MM.1S (cell line): ENCODE measurements at regions not wholly inside any gene's neighbourhood (a gene's known extent, or its start where the extent isn't known, plus 50 kb on each side); places are given as distances from the start of the nearest gene placed in this dataset.

Experiments used
- DNase-seq: peaks from one replicate; pipeline ENCODE4 v3.0.0-alpha.2; 2015
- H2AFZ ChIP-seq: fragments of 300-600 bp; sonication (generic); 2 replicates; pipeline ENCODE4 v1.6.0; 2016; ENCODE audit warnings: antibody characterized with exemption, low read length
- H3F3A ChIP-seq: fragments of 300-600 bp; sonication (generic); 2 replicates; pipeline ENCODE4 v1.6.1; 2016; ENCODE audit warnings: mild to moderate bottlenecking, antibody characterized with exemption, low read length, moderate library complexity, mixed read lengths; ENCODE audit not compliant: insufficient read depth
- H3K27ac ChIP-seq: fragments of 300-600 bp; sonication (generic); 2 replicates; pipeline ENCODE4 v1.5.1; 2016; ENCODE audit warnings: mild to moderate bottlenecking, low read length
- H3K27me3 ChIP-seq: fragments of 300-600 bp; sonication (generic); replicated peaks from 2 replicates; pipeline ENCODE4 v1.6.0; 2016; ENCODE audit warnings: low read length; ENCODE audit not compliant: insufficient read depth
- H3K36me3 ChIP-seq: fragments of 300-600 bp; sonication (generic); replicated peaks from 2 replicates; pipeline ENCODE4 v1.6.1; 2016; ENCODE audit warnings: mild to moderate bottlenecking, low read length, mixed read lengths; ENCODE audit not compliant: insufficient read depth
- H3K4me1 ChIP-seq: fragments of 300-600 bp; sonication (generic); 2 replicates; pipeline ENCODE4 v1.6.1; 2016; ENCODE audit warnings: low read length, mixed read lengths
- H3K4me2 ChIP-seq: fragments of 300-600 bp; sonication (generic); 2 replicates; pipeline ENCODE4 v1.6.0; 2016; ENCODE audit warnings: low read depth, low read length
- H3K4me3 ChIP-seq: fragments of 300-600 bp; sonication (generic); 2 replicates; pipeline ENCODE4 v1.5.1; 2016; ENCODE audit warnings: low read length, mixed read lengths
- H3K79me2 ChIP-seq: fragments of 300-600 bp; sonication (generic); 2 replicates; pipeline ENCODE4 v1.6.1; 2016; ENCODE audit warnings: mixed run types, low read length, mixed read lengths
- H3K9ac ChIP-seq: fragments of 300-600 bp; sonication (generic); 2 replicates; pipeline ENCODE4 v1.6.1; 2016; ENCODE audit warnings: low read length, mixed read lengths
- H3K9me2 ChIP-seq: fragments of 300-600 bp; sonication (generic); replicated peaks from 2 replicates; pipeline ENCODE4 v1.6.1; 2016; ENCODE audit warnings: mild to moderate bottlenecking, low read length, mixed read lengths; ENCODE audit not compliant: insufficient read depth
- H3K9me3 ChIP-seq: fragments of 300-600 bp; sonication (generic); replicated peaks from 2 replicates; pipeline ENCODE4 v1.6.1; 2016; ENCODE audit warnings: mild to moderate bottlenecking, low read length, mixed read lengths; ENCODE audit not compliant: insufficient read depth
- H4K20me1 ChIP-seq: fragments of 300-600 bp; sonication (generic); 2 replicates; pipeline ENCODE4 v1.6.1; 2016; ENCODE audit warnings: mild to moderate bottlenecking, low read length, moderate library complexity, mixed read lengths; ENCODE audit not compliant: insufficient read depth
- EZH2 ChIP-seq: fragments of 300-600 bp; sonication (generic); optimal IDR thresholded peaks from 2 replicates; pipeline ENCODE3; 2017; ENCODE audit warnings: low read depth, mild to moderate bottlenecking, antibody characterized with exemption, low read length, mixed read lengths
- EZH2phosphoT487 ChIP-seq: fragments of 300-600 bp; sonication (generic); IDR thresholded peaks from 2 replicates; pipeline ENCODE4 v1.6.1; 2018; ENCODE audit warnings: antibody characterized with exemption, low read length
- TF ChIP-seq, protein P1 (sequence below): fragments of 300-600 bp; sonication (generic); IDR thresholded peaks from 2 replicates; pipeline ENCODE4 v1.5.1; 2016; ENCODE audit warnings: antibody characterized with exemption, low read length, mixed read lengths

DNA sequence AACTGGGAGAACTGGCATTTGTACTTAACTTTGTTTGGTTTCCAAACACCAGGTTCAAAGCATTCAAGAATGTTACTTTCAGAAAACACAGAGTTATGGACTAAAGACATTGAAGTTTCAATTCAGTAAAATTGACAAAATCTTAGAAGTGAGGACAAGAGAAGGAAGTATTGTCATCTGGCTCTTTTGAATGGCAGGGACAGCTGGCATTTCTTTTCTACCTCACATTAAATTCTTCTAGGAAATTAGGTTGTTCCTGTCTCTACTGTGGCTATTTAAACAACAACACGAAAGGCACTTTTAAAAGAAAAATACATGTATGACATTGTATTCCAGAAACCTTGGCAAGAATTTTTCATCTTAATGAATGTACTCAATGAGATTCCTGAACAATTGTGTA is 600.0 kb upstream of the CA10 start:
- H4K20me1 ChIP-seq: no peaks in the 10 kb centered on the region
- H3K9me2 ChIP-seq: no peaks in the 10 kb centered on the region
- no peaks in the 10 kb centered on the region for H3F3A ChIP-seq
- no peak overlapping the region for H3K9ac ChIP-seq
- H3K27me3 ChIP-seq: no peaks in the 10 kb centered on the region
- no peak overlapping the region for H3K27ac ChIP-seq
- no peaks in the 10 kb centered on the region for H3K79me2 ChIP-seq
- no peak for DNase-seq
- no peaks in the 10 kb centered on the region for H3K36me3 ChIP-seq
- H3K4me3 ChIP-seq: no peak overlapping the region
- H3K4me1 ChIP-seq: no peaks in the 10 kb centered on the region
- TF ChIP-seq EZH2phosphoT487 (no peak), EZH2 (no peak)
- TF ChIP-seq, protein P1, sequence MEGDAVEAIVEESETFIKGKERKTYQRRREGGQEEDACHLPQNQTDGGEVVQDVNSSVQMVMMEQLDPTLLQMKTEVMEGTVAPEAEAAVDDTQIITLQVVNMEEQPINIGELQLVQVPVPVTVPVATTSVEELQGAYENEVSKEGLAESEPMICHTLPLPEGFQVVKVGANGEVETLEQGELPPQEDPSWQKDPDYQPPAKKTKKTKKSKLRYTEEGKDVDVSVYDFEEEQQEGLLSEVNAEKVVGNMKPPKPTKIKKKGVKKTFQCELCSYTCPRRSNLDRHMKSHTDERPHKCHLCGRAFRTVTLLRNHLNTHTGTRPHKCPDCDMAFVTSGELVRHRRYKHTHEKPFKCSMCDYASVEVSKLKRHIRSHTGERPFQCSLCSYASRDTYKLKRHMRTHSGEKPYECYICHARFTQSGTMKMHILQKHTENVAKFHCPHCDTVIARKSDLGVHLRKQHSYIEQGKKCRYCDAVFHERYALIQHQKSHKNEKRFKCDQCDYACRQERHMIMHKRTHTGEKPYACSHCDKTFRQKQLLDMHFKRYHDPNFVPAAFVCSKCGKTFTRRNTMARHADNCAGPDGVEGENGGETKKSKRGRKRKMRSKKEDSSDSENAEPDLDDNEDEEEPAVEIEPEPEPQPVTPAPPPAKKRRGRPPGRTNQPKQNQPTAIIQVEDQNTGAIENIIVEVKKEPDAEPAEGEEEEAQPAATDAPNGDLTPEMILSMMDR: no peak
- H3K9me3 ChIP-seq: no peaks in the 10 kb centered on the region
- H3K4me2 ChIP-seq: no peak overlapping the region
- H2AFZ ChIP-seq: no peak overlapping the region

DNA sequence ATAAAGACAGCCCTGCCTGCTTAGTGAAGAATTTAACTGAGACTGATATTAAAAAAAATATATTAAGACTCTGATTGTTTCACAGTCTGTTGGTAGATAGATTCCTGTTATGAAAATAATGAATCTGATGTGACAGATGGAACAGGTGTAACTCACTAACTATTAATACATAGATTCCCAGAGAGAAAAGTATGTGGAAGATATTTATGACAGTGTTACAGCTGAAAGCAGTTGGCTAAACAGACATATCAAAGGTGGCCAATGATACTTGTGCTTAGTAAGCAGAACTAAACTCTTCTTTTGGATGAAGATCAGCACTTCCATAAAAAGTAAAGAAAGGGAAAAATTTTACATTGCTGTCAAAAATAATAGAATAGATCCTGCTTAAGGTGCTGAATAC is 598.2 kb upstream of the CA10 start:
- H3K27me3 ChIP-seq: no peaks in the 10 kb centered on the region
- no peak for DNase-seq

DNA sequence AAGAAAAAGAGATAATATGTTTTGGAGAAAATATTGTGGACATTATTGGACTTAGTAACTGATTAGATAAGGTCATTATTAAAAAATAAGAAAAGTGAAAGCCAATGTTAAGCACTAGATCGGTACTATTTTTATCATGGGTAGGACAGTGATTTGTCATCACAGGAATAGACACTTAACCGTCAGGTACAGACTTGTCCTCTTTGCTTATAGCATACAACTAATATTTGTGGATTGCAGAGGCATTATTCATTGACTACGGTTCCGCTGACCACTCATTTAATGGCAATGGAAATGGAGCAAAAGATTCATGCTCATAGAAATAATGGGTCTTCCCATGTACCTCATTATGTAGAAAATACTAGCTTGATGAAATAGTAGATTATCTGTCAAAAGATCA is 596.3 kb upstream of the CA10 start:
- Histone ChIP-seq H4K20me1 (no peaks in the 10 kb centered on the region), H3K4me1 (no peaks in the 10 kb centered on the region), H3K4me2 (no peak overlapping the region), H3K9me2 (no peaks in the 10 kb centered on the region), H2AFZ (no peak overlapping the region), H3K36me3 (no peaks in the 10 kb centered on the region), H3K4me3 (no peak overlapping the region), H3F3A (no peaks in the 10 kb centered on the region), H3K79me2 (no peaks in the 10 kb centered on the region), H3K27ac (no peak overlapping the region), H3K9me3 (no peaks in the 10 kb centered on the region), H3K9ac (no peak overlapping the region), H3K27me3 (no peaks in the 10 kb centered on the region)
- no peak for TF ChIP-seq EZH2
- no peak for TF ChIP-seq EZH2phosphoT487
- DNase-seq: no peak

More for the DNA sequence above, 598.2 kb upstream of the CA10 start:
- no peaks in the 10 kb centered on the region for H3K4me1 ChIP-seq
- no peaks in the 10 kb centered on the region for H4K20me1 ChIP-seq
- H3K4me3 ChIP-seq: no peak overlapping the region
- no peak overlapping the region for H3K9ac ChIP-seq
- H3K27ac ChIP-seq: no peak overlapping the region
- no peak overlapping the region for H2AFZ ChIP-seq
- H3K9me2 ChIP-seq: no peaks in the 10 kb centered on the region
- TF ChIP-seq EZH2phosphoT487 (no peak), EZH2 (no peak)
- TF ChIP-seq, protein P1: no peak
- H3K79me2 ChIP-seq: no peaks in the 10 kb centered on the region
- no peaks in the 10 kb centered on the region for H3K9me3 ChIP-seq
- no peak overlapping the region for H3K4me2 ChIP-seq
- H3K36me3 ChIP-seq: no peaks in the 10 kb centered on the region
- no peaks in the 10 kb centered on the region for H3F3A ChIP-seq

DNA sequence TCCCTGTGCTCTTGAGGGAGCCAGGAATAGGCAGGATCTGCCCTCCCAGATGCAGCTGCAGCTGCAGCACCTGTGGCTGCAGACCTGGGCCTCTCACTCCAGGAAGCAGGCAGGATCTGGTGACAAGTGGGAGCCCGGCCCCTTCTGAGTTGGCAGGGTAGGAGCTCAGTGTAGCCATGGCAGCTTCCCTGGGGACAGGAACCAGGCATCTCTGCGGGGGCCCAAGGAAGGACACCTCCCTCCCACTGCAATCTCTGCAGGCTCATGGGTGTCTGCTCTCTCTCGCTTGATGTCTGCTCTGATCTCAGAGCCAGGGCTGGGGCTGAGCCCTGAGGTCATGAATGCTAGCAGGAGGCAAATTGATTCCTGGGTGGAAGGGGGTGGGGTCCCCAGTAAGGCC is 592.5 kb upstream of the CA10 start:
- no peaks in the 10 kb centered on the region for H3K27me3 ChIP-seq
- H3F3A ChIP-seq: no peaks in the 10 kb centered on the region
- H4K20me1 ChIP-seq: no peaks in the 10 kb centered on the region
- H3K9me3 ChIP-seq: no peaks in the 10 kb centered on the region
- TF ChIP-seq, protein P1: no peak
- TF ChIP-seq EZH2phosphoT487: no peak
- TF ChIP-seq EZH2: no peak
- no peak overlapping the region for H3K27ac ChIP-seq
- no peak overlapping the region for H3K4me2 ChIP-seq
- no peak overlapping the region for H2AFZ ChIP-seq
- H3K36me3 ChIP-seq: no peaks in the 10 kb centered on the region
- no peaks in the 10 kb centered on the region for H3K9me2 ChIP-seq
- H3K4me1 ChIP-seq: no peaks in the 10 kb centered on the region
- DNase-seq: no peak
- H3K4me3 ChIP-seq: no peak overlapping the region
- no peaks in the 10 kb centered on the region for H3K79me2 ChIP-seq
- H3K9ac ChIP-seq: no peak overlapping the region
